Upper lobe of left lung (tissue), 4 donors: ENCODE measurements at regions not wholly inside any gene's neighbourhood (a gene's known extent, or its start where the extent isn't known, plus 50 kb on each side); places are given as distances from the start of the nearest gene placed in this dataset.

Source experiments
- CTCF ChIP-seq, 6 experiments: fragments of 450-650 bp in 4 of 6; fragments of 200-600 bp in 2 of 6; sonication (generic) in 2 of 6; IDR thresholded peaks; one replicate each; pipeline ENCODE4 v1.5.1; 2016 to 2019; ENCODE audit warnings: antibody characterized with exemption in 6 of 6
- POLR2A ChIP-seq, 4 donors: fragments of 450-650 bp; IDR thresholded peaks; one replicate each; pipeline ENCODE4 v1.5.1; 2016 to 2017; ENCODE audit warnings: antibody characterized with exemption in 4 of 4, mild to moderate bottlenecking in 2 of 4
- POLR2AphosphoS5 ChIP-seq, 2 donors: sonication (generic); formaldehyde crosslinking; IDR thresholded peaks; one replicate each; pipeline ENCODE4 v1.5.1; 2017; ENCODE audit warnings: antibody characterized with exemption in 2 of 2

- TF ChIP-seq CTCF (IDR thresholded peaks at IDR 0.05): no peak
- no peak for TF ChIP-seq POLR2A (IDR thresholded peaks at IDR 0.05)
- TF ChIP-seq POLR2AphosphoS5 (IDR thresholded peaks at IDR 0.05): no peak
Measured at GRCh38 chr2:129732630-129733026, 246.8 kb upstream of the RAB6C start.
